ENCODE measurements at regions not wholly inside any gene's neighbourhood (a gene's known extent, or its start where the extent isn't known, plus 50 kb on each side); places are given as distances from the start of the nearest gene placed in this dataset.

DNA sequence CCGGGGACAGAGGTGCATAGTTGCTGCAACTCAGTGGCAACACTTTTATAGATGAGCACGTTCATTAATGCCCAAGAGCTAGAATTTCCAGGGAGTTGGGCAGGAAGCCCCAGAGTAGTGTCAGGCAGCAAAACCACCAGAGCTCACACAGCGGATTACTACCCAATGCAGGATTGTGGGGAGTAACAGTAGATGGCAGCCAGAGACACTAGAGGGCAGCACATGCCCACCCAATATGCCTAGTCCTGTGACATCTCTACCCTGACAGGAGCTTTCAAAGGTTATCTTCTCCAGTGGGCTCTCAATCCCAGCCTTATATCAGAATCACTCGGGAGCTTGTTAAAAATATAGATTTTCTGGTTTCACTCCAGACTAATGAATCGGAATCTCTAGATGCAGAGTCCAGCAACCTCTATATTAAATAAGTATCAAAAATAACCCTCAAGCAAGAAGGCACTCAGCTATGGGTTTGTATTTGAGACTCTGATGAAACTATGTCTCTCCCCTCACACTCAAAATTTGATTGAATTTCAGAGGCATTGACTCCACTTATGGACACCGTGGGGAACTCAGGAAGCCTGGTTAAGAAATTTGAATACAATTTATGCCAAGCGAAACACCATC, 58.4 kb upstream of the PHF24 start:
- no peak for TF ChIP-seq TAF1 (conservative IDR thresholded peaks at IDR 0.05)
- TF ChIP-seq, protein P1, sequence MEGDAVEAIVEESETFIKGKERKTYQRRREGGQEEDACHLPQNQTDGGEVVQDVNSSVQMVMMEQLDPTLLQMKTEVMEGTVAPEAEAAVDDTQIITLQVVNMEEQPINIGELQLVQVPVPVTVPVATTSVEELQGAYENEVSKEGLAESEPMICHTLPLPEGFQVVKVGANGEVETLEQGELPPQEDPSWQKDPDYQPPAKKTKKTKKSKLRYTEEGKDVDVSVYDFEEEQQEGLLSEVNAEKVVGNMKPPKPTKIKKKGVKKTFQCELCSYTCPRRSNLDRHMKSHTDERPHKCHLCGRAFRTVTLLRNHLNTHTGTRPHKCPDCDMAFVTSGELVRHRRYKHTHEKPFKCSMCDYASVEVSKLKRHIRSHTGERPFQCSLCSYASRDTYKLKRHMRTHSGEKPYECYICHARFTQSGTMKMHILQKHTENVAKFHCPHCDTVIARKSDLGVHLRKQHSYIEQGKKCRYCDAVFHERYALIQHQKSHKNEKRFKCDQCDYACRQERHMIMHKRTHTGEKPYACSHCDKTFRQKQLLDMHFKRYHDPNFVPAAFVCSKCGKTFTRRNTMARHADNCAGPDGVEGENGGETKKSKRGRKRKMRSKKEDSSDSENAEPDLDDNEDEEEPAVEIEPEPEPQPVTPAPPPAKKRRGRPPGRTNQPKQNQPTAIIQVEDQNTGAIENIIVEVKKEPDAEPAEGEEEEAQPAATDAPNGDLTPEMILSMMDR (IDR thresholded peaks at IDR 0.05; ENCODE audit: low read depth, low read length, missing input control) = peak; percentile 92

Measured in liver (tissue), 3 donors.